H1 (cell line): ENCODE measurements at regions not wholly inside any gene's neighbourhood (a gene's known extent, or its start where the extent isn't known, plus 50 kb on each side); places are given as distances from the start of the nearest gene placed in this dataset.

Source experiments
- CTCF ChIA-PET: fragments of 300-600 bp; sonication (Branson Sonifier 250); formaldehyde crosslinking; loops from one replicate; lab custom pipeline; 2021; ENCODE audit not compliant: partially characterized antibody; lab: Charles Lee
- POLR2A ChIA-PET: fragments of 300-600 bp; sonication (Branson Sonifier 250); formaldehyde crosslinking; loops from one replicate; lab custom pipeline; 2021; ENCODE audit warnings: inconsistent platforms; ENCODE audit not compliant: partially characterized antibody; lab: Charles Lee
- DNase-seq, 2 experiments: peaks; one replicate each; pipeline versions ENCODE4 v3.0.0 to v3.0.0-alpha.2; 2010 to 2022; ENCODE audit warnings: low spot score in 2 of 2, low read depth in 1 of 2, mixed read lengths in 1 of 2
- FAIRE-seq: peaks from 2 replicates; lab custom pipeline; 2011; peaks lifted over from hg19 to GRCh38; lab: Jason Lieb, UNC
- H2AFZ ChIP-seq: 2 replicates; pipeline ENCODE4 v1.8.1; 2012; ENCODE audit warnings: low read length, inconsistent platforms
- H2AK5ac ChIP-seq: 2 replicates; pipeline ENCODE4 v1.6.1; 2013; ENCODE audit warnings: low read depth, low read length
- H2BK120ac ChIP-seq: replicated peaks from 2 replicates; pipeline ENCODE3; 2013; ENCODE audit warnings: low read depth, low read length, inconsistent platforms
- H2BK12ac ChIP-seq: 2 replicates; pipeline ENCODE4 v1.6.1; 2013; ENCODE audit warnings: low read depth, low read length
- H2BK15ac ChIP-seq: 2 replicates; pipeline ENCODE4 v1.6.1; 2013; ENCODE audit warnings: low read length
- H2BK20ac ChIP-seq: 2 replicates; pipeline ENCODE4 v1.6.1; 2013; ENCODE audit warnings: low read length
- H2BK5ac ChIP-seq: 2 replicates; pipeline ENCODE4 v1.6.1; 2013; ENCODE audit warnings: low read depth, low read length
- H3K14ac ChIP-seq: 2 replicates; pipeline ENCODE4 v1.6.1; 2013; ENCODE audit warnings: inconsistent platforms; ENCODE audit not compliant: insufficient read length
- H3K18ac ChIP-seq: 2 replicates; pipeline ENCODE4 v1.6.1; 2013; ENCODE audit warnings: low read length; ENCODE audit errors: extremely low read depth
- H3K23ac ChIP-seq: 2 replicates; pipeline ENCODE4 v1.6.1; 2013; ENCODE audit warnings: inconsistent platforms; ENCODE audit not compliant: insufficient read length
- H3K23me2 ChIP-seq: 2 replicates; pipeline ENCODE4 v1.6.1; 2013; ENCODE audit warnings: low read depth, low read length
- H3K27ac ChIP-seq: 2 replicates; pipeline ENCODE4 v1.6.1; 2011; ENCODE audit warnings: low read depth, low read length, inconsistent platforms
- H3K27me3 ChIP-seq, 4 experiments: replicated peaks in 1 of 4; 1 replicate in 1 of 4; 2 replicates in 3 of 4; pipeline versions ENCODE4 v1.6.1 to v1.8.1; 2011 to 2013; ENCODE audit warnings: low read length in 3 of 4, mild to moderate bottlenecking in 3 of 4, inconsistent platforms in 2 of 4, mixed read lengths in 2 of 4, moderate library complexity in 1 of 4; ENCODE audit not compliant: control insufficient read depth in 3 of 4, insufficient read depth in 3 of 4; ENCODE audit errors: extremely low read depth in 1 of 4
- H3K36me3 ChIP-seq, 4 experiments: 2 replicates each; pipeline versions ENCODE4 v1.6.1 to v1.8.1; 2011 to 2013; ENCODE audit warnings: mild to moderate bottlenecking in 4 of 4, low read length in 3 of 4, moderate library complexity in 2 of 4, control low read depth in 1 of 4, inconsistent platforms in 1 of 4; ENCODE audit not compliant: insufficient read depth in 4 of 4, control insufficient read depth in 2 of 4
- H3K4ac ChIP-seq: replicated peaks from 2 replicates; pipeline ENCODE3; 2013; ENCODE audit warnings: low read length, low read depth, mixed read lengths, inconsistent platforms; ENCODE audit not compliant: insufficient read length
- H3K4me1 ChIP-seq, 4 experiments: replicated peaks in 1 of 4; 1 replicate in 1 of 4; 2 replicates in 3 of 4; pipeline versions ENCODE4 v1.6.1 to v1.8.1; 2011 to 2013; ENCODE audit warnings: low read length in 3 of 4, inconsistent platforms in 2 of 4, mixed read lengths in 1 of 4; ENCODE audit not compliant: insufficient read depth in 4 of 4, control insufficient read depth in 3 of 4
- H3K4me2 ChIP-seq, 2 experiments: 2 replicates each; pipeline versions ENCODE4 v1.6.1 to v1.8.1; 2011 to 2013; ENCODE audit warnings: low read depth in 2 of 2, low read length in 2 of 2, control low read depth in 1 of 2, inconsistent platforms in 1 of 2, mild to moderate bottlenecking in 1 of 2; ENCODE audit not compliant: insufficient read depth in 1 of 2
- H3K4me3 ChIP-seq, 4 experiments: fragments of 200-600, 300-600 bp in 1 of 4; sonication (generic), shearing (Covaris generic), sonication (Bioruptor Twin) in 1 of 4; 2 replicates each; pipeline versions ENCODE4 v1.5.1 to v1.8.1; 2011 to 2016; ENCODE audit warnings: low read length in 4 of 4, low read depth in 3 of 4, control low read depth in 2 of 4, inconsistent platforms in 2 of 4, mild to moderate bottlenecking in 2 of 4, mixed read lengths in 1 of 4, moderate library complexity in 1 of 4; ENCODE audit not compliant: insufficient read depth in 2 of 4; ENCODE audit errors: extremely low read depth in 1 of 4
- H3K56ac ChIP-seq: replicated peaks from 2 replicates; pipeline ENCODE3; 2013; ENCODE audit warnings: low read depth, mild to moderate bottlenecking, mixed read lengths, low read length, inconsistent platforms; ENCODE audit not compliant: insufficient read length
- H3K79me1 ChIP-seq: 2 replicates; pipeline ENCODE4 v1.6.1; 2013; ENCODE audit warnings: low read depth, low read length, control low read depth
- H3K79me2 ChIP-seq, 2 experiments: 2 replicates each; pipeline versions ENCODE4 v1.6.1 to v1.8.1; 2012 to 2013; ENCODE audit warnings: low read length in 2 of 2, mild to moderate bottlenecking in 2 of 2, inconsistent platforms in 1 of 2; ENCODE audit not compliant: insufficient read depth in 2 of 2, control insufficient read depth in 1 of 2
- H3K9ac ChIP-seq, 4 experiments: replicated peaks in 1 of 4; 1 replicate in 1 of 4; 2 replicates in 3 of 4; pipeline versions ENCODE4 v1.6.1 to v1.8.1; 2011 to 2013; ENCODE audit warnings: low read depth in 3 of 4, low read length in 3 of 4, control low read depth in 2 of 4, mild to moderate bottlenecking in 2 of 4, moderate library complexity in 2 of 4, inconsistent platforms in 1 of 4; ENCODE audit errors: extremely low read depth in 1 of 4
- H3K9me3 ChIP-seq, 2 experiments: 2 replicates each; pipeline versions ENCODE4 v1.6.1 to v1.8.1; 2012 to 2013; ENCODE audit warnings: mild to moderate bottlenecking in 2 of 2, moderate library complexity in 2 of 2, control low read depth in 1 of 2, inconsistent platforms in 1 of 2, low read depth in 1 of 2, low read length in 1 of 2, mixed read lengths in 1 of 2; ENCODE audit not compliant: insufficient read depth in 2 of 2
- H4K20me1 ChIP-seq, 2 experiments: replicated peaks in 1 of 2; 2 replicates each; pipeline versions ENCODE3 to v1.8.1; 2011 to 2013; ENCODE audit warnings: inconsistent platforms in 2 of 2, low read length in 2 of 2, mild to moderate bottlenecking in 1 of 2; ENCODE audit not compliant: insufficient read depth in 2 of 2, control insufficient read depth in 1 of 2
- H4K5ac ChIP-seq: 2 replicates; pipeline ENCODE4 v1.6.1; 2013; ENCODE audit warnings: low read length, low read depth, mixed read lengths, inconsistent platforms; ENCODE audit not compliant: insufficient read length
- H4K8ac ChIP-seq: 2 replicates; pipeline ENCODE4 v1.8.0; 2013; ENCODE audit warnings: mild to moderate bottlenecking, moderate library complexity, low read length, inconsistent platforms; ENCODE audit not compliant: insufficient read depth; ENCODE audit errors: extremely low read depth
- H4K91ac ChIP-seq: replicated peaks from 2 replicates; pipeline ENCODE3; 2013; ENCODE audit warnings: low read length, mixed read lengths, inconsistent platforms; ENCODE audit not compliant: insufficient read length
- WGBS, 2 experiments: shearing (Covaris generic) in 1 of 2; methylation state at CpG; one replicate each; pipeline versions ENCODE4 v1.1.6 to v1.1.7; 2013 to 2015; ENCODE audit warnings: low lambda C conversion rate in 2 of 2, mixed read lengths in 2 of 2, inconsistent platforms in 1 of 2, low coverage in 1 of 2, missing lambda C conversion rate in 1 of 2; ENCODE audit not compliant: insufficient replicate concordance in 2 of 2, insufficient coverage in 1 of 2, insufficient read length in 1 of 2; ENCODE audit errors: extremely low coverage in 1 of 2, missing lambda C conversion rate in 1 of 2; 5-methylcytosine and 5-hydroxymethylcytosine counted together

- CTCF ChIA-PET: interaction anchor here (1.2 kb wide), 1 partner anchor 9 kb away, joined by 3 read pairs; no protein-coding TSS in a partner anchor
- Histone ChIP-seq H3K9me3 (peaks cover 14% of the 10 kb centered on the region in 2 experiments), H3K14ac (no peak overlapping the region), H2BK5ac (no peak overlapping the region), H3K4ac (no peak overlapping the region), H3K18ac (no peak overlapping the region), H2AFZ (no peak overlapping the region), H3K9ac (no peak overlapping the region), H4K91ac (no peak overlapping the region), H3K56ac (no peak overlapping the region), H4K5ac (no peak overlapping the region), H3K27me3 (no peaks in the 10 kb centered on the region), H2BK15ac (no peak overlapping the region), H3K79me2 (0 out of 4 replicates have a peak, but pooled peaks cover 0 to 4% of the 10 kb centered on the region in 2 experiments), H3K23me2 (no peaks in the 10 kb centered on the region), H2AK5ac (no peak overlapping the region), H4K20me1 (no peaks in the 10 kb centered on the region), H3K4me2 (no peak overlapping the region), H3K27ac (no peak overlapping the region), H3K4me3 (no peak overlapping the region), H2BK12ac (no peak overlapping the region), H2BK20ac (no peak overlapping the region), H3K4me1 (no peaks in the 10 kb centered on the region), H3K23ac (no peak overlapping the region), H2BK120ac (no peak overlapping the region), H3K79me1 (no peaks in the 10 kb centered on the region; the same call in 1 of the 2 replicates), H4K8ac (no peak overlapping the region), H3K36me3 (no peaks in the 10 kb centered on the region)
- WGBS, 2 experiments: 96% methylated on average over 3 of the region's 3 CpGs; no CpG with 5 or more reads in 1 of the 2 experiments
- POLR2A ChIA-PET: no interaction called here
- no peak for DNase-seq
- no peak for FAIRE-seq
Observed at GRCh38 chr22:48672387-48672786, 1155.3 kb downstream of the BRD1 start.
